C4-2B (cell line): ENCODE measurements at regions not wholly inside any gene's neighbourhood (a gene's known extent, or its start where the extent isn't known, plus 50 kb on each side); places are given as distances from the start of the nearest gene placed in this dataset.
"Not testable (repeated sequence)": the region's sequence is repeated elsewhere in the genome, so short reads cannot be mapped to it uniquely, and the experiment has no call there.

Source experiments
- CTCF ChIP-seq: fragments of 450-650 bp; conservative IDR thresholded peaks from 2 replicates; pipeline ENCODE4 v1.5.1; 2017; ENCODE audit warnings: mild to moderate bottlenecking
- ZFX ChIP-seq: fragments of 450-650 bp; IDR thresholded peaks from 2 replicates; pipeline ENCODE4 v1.6.1; 2017

- TF ChIP-seq CTCF, ZFX: not testable (repeated sequence)
Measured at GRCh38 chr10:118976219-118976618, 53.3 kb upstream of the NANOS1 start.
